HG03095 (cell line): ENCODE measurements at regions not wholly inside any gene's neighbourhood (a gene's known extent, or its start where the extent isn't known, plus 50 kb on each side); places are given as distances from the start of the nearest gene placed in this dataset.

Source experiments
- ATAC-seq: cut with Tn5 transposase; IDR thresholded peaks from one replicate; pipeline ENCODE4 v1.9.1; 2021; ENCODE audit warnings: moderate library complexity; ENCODE audit not compliant: unreplicated experiment

DNA sequence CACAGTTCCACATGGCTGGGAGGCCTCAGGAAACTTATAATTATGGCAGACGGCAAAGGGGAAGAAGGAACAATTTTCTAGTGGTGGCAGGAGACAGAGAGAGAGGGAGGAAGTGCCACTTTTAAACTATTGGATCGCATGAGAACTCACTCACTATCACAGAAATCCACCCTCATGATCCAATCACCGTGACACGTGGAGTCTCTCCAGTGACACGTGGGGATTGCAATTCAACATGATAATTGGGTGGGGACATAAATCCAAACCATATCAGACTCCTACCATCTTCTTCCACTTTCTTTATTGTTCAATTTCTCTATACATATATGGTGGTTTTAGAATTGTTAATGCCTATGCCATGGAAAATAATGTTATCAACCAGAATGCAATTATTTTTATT, 103.7 kb upstream of the SYT1 start:
- ATAC-seq, result no peak

DNA sequence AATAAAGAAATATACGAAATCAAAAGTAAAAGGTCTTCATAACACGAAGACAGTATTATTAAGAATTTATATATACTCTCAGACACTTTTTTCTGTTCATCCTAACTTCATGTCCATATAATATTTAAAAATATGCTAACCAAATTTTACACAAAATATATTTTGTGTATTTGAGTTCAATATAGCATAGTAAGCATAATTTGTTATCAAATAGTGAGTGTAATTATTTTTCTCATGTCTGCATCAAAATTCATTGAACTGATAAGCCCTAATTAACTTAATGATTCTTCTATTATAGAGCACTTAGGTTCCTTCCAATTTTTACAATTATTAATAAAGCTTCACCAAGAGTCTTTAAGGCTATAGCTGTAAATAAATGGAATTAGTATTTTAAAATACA, 99.7 kb upstream of the SYT1 start:
- no peak for ATAC-seq

DNA sequence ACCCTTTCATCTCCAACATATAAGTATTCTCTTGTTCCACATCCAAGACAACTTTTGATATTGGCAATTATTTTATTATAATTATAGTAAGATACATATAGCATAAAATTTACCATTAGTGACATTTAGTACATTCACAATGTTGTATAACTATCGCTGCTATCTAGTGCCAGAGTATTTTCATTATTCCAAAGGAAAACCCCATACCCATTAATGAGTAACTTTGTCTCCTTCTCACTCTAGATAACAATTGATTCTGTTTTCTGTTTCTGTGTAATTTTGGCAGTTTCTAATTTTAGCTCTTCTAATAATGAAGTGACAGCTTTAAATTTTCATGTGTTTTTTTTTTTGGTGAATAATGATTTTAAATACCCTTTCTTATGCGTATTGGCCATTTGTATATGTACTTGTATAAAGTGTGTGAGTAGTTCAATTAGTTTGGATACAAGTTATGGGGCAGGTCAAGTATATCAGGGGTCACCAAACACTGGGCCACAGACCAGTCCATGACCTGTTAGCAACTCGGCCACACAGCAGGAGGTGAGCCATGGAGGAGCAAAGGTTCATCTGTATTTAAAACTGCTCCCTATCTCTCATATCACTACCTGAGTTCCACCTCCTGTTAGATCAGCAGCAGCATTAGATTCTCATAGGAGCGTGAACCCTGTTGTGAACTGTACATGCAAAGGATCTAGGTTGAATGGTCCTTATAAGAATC, 97.2 kb upstream of the SYT1 start:
- no peak for ATAC-seq

DNA sequence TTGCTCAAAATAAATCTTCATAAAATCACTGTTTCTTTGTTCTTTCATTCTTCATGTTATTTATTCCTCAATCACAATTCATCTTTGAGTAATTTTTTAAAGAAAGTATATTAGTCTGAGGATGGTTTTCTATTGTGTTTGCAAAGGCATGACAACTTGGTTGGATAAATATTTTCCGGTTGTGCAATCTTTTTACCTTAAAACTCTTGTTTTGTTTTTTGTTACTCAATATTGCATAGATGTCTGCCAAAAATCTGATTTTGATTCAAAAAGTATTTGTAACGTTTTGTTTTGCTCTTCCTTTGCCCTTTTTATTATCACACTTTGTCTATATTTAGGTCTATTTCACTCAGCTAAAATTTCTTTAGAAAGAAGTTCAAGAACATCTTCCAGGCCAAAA, 86.2 kb upstream of the SYT1 start:
- ATAC-seq, result no peak

DNA sequence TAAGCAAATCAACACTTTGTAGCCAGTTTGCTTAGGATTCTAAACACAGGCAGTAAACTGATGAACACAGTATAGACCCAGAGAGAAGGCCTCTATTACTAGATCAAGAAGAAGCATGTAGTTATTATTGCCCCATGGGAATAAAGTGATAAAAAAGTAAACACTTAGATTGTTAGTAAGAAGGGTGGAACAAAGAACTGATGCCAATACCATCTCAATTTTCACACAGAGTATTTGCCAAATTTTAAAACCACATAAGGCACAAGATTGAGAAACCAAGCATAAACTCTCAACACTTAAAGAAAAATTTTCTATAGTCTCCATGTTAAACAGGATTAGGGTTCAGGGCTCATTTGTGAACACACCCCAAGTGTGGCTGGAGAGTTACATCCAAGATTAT, 77.0 kb upstream of the SYT1 start:
- ATAC-seq, result no peak

DNA sequence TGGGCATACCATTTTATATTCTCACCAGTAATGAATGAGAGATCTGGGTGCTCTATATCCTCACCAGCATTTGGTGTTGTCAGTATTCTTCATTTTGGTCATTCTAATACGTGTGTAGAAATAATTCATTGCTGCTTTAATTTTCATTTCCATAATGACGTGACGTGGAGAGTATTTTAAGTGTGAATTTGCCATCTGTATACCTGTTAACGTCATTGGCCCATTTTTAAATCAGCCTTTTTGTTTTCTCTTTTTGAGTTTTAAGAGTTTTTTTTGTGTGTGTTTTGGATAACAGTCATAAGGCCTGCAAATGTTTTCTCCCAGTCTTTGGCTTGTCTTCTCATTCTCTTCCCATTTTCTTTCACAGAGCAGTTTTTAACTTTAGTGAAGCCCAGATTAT, 74.4 kb upstream of the SYT1 start:
- ATAC-seq, result no peak

DNA sequence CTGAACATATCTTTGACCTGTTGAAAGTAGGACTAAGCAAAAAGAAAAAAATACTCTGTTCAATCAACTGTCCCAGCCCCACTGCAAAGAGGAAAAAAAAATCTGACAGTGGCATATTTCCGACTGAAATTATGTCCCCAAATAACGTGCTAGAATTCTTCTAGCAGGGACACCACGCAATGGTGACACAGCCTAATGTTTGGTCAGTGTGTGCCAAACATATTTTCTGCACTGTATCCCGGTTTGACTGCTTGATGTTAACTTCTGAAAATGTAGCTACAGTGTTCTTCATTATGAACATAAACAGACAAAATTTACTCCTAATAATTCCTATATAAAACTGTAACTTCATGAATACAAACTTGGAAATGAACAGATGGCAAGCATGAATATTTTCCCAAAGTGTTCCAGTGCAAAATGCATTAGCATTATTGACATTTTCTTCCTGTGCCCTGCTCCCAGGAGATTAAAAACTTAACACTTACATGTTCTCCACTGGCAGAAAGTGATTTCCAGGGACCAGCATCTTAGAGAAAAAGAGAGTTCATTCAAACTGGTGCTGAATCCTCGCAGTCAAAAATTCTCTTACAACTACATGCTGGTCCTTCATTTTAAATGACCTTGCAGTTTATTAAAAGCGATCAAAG, 72.4 kb upstream of the SYT1 start:
- no peak for ATAC-seq

DNA sequence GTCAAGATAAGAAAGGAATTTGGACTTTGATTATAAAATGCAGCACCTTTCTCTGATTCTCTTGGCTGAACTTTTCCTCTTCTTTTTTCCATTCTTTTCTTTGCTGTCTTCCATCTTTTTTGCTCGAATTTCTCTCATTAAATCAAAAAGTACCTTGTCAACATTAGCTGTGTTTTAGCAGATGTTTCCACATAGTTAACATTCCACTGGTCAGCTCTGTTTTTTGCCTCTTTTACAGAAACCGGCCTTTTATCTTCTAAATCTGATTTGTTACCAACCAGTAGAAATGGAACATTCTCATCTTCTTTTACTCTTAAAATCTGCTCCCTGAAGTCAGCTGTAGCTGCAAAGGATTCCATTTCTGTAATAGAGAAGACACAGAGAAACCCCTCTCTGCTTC, 71.1 kb upstream of the SYT1 start:
- no peak for ATAC-seq

DNA sequence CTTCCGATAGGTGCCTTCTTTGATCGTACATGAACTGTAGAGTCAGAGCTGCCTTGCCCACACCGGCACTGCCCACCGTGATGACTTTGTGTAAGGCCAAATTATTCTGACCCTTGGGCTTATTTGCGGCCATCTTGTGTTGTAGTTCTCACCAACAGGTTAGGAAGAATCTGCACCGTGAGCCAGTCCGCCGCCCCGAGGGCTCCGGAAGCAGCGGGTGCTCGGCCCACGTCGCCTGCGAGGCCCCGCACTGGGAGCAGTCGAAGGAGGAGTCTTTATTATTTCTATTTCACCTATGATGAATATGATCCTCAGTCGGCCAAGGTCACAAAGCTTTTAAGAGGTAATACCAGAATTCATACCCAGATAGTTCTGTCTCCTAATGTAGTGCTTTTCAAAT, 70.6 kb upstream of the SYT1 start:
- no peak for ATAC-seq

DNA sequence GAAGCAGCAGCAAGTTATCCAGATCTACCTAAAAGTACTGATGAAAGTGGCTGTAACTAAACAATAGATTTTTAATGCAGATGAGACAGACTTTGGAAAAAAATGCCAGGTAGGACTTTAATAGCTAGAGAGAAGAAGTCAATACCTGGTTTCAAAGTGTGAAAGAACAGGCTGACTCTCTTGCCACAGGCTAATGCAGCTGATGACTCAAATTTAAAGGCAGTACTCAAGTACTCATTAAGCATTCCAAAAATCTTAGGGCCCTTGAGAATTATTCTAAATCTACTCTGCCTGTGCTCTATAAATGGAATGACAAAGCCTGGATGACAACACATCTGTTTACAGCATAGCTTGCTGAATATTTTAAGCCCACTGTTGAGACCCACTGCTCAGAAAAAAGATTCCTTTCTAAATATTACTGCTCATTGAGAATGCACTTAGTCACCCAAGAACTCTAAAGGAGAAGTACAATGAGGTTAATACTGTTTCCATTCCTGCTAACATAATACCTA, 68.6 kb upstream of the SYT1 start:
- no peak for ATAC-seq

DNA sequence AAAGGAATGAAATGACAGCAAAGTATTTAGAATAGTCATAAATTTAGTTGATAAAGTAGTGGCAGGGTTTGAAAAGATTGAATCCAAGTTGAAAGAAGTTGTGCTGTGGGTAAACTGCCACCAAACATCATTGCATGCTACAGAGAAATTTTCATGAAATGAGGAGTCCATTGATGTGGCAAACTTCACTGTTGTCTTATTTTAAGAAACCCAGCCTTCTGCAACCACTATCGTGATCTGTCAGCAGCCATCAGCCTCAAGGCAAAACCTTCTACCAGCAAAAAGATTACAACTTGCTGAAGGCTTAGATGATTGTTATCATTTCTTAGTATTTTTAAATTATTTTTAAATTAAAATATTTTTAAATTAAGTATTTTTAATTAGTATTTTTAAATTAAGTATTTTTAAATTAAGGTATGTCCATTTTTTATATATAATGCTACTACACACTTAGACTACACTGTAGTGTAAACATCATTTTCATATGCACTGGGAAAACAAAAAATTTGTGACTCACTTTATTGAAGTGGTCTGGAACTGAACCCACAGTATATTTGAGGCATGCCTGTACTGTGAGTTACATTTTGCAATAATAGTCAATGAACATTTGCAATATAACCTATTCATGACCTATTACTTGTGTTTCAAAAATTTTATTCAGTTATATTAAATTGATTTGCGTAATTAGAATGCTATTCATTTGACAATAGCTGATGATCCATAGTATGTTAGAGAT, 67.2 kb upstream of the SYT1 start:
- no peak for ATAC-seq

DNA sequence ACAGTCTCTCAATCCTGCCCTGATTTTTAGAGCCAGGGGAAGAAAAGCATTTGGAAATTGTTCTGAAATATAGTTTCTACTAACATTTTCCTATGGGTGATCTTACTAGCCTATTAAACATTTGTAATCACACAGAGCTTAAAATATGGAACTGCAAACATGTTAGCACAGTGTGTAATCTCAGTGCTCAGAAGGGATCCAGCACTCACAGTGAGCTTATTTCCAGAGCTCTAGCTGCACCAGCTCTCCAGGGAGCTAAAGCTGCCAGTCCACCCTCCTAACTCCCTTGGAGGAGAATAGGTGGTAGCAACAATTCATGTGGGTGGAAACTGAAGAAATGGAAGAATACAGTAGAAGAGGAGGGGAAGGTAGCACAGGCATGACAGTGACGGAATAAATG, 64.9 kb upstream of the SYT1 start:
- no peak for ATAC-seq

DNA sequence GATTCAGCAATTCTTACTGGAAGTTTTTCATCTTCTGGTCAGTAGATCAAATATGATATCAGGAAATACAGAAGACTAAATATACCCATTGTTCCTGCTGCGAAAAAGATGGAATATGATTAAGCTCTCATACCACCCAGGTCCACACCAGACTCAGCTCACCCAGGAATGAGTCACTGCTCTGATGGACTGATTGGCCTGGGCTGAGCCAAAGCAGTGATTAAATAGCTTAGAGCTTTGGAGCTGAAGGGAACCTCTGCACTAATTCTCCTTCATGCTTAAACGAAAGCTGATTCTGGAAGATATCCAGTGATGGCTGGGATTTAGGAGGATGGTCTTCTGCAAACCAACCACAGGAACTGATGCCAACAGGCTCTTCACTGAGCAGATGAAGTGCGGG, 62.0 kb upstream of the SYT1 start:
- ATAC-seq, result no peak

DNA sequence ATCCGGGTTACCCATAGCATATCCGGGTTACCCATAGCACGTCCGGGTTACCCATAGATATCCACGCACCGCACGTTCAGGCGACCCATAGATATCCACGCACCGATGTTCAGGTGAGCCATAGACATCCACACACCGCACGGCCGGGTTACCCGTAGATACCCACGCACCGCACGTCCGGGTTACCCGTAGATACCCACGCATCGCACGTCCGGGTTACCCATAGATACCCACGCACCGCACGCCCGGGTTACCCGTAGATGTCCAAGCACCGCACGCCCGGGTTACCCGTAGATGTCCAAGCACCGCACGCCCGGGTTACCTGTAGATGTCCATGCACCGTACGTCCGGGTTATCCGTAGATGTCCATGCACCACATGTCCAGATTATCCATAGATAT, 60.3 kb upstream of the SYT1 start:
- ATAC-seq, result no peak
